Omental fat pad (tissue), 3 donors: ENCODE measurements at regions not wholly inside any gene's neighbourhood (a gene's known extent, or its start where the extent isn't known, plus 50 kb on each side); places are given as distances from the start of the nearest gene placed in this dataset.

Source experiments
- ATAC-seq: fragments of 150-250 bp; one replicate; pipeline ENCODE4 v1.9.1; 2016; ENCODE audit warnings: mild to moderate bottlenecking, moderate library complexity; ENCODE audit not compliant: low FRiP score
- DNase-seq: peaks from one replicate; pipeline ENCODE4 v3.0.0-alpha.2; 2019; ENCODE audit warnings: low spot score
- TF ChIP-seq, protein P1 (sequence below), 3 donors: fragments of 450-650 bp; IDR thresholded peaks; one replicate each; pipeline ENCODE4 v1.5.1; 2016 to 2017; ENCODE audit warnings: antibody characterized with exemption in 3 of 3, mild to moderate bottlenecking in 3 of 3, moderate library complexity in 2 of 3

DNA sequence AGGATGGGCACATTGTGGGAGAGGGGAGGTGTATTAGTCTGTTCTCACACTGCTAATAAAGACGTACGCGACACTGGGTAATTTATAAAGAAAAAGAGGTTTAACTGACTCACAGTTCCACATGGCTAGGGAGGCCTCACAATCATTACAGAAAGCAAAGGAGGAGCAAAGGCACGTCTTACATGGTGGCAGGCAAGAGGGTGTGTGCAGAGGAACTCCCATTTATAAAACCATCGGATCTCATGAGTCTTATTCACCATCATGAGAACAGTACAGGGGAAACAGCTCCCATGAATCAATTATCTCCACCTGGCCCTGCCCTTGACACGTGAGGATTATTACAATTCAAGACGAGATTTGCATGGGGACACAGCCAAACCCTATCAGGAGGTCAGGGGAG, 266.7 kb downstream of the HAUS1 start:
- TF ChIP-seq, protein P1, sequence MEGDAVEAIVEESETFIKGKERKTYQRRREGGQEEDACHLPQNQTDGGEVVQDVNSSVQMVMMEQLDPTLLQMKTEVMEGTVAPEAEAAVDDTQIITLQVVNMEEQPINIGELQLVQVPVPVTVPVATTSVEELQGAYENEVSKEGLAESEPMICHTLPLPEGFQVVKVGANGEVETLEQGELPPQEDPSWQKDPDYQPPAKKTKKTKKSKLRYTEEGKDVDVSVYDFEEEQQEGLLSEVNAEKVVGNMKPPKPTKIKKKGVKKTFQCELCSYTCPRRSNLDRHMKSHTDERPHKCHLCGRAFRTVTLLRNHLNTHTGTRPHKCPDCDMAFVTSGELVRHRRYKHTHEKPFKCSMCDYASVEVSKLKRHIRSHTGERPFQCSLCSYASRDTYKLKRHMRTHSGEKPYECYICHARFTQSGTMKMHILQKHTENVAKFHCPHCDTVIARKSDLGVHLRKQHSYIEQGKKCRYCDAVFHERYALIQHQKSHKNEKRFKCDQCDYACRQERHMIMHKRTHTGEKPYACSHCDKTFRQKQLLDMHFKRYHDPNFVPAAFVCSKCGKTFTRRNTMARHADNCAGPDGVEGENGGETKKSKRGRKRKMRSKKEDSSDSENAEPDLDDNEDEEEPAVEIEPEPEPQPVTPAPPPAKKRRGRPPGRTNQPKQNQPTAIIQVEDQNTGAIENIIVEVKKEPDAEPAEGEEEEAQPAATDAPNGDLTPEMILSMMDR (IDR thresholded peaks at IDR 0.05), result no peak
- DNase-seq (no peak), ATAC-seq (no peak)

DNA sequence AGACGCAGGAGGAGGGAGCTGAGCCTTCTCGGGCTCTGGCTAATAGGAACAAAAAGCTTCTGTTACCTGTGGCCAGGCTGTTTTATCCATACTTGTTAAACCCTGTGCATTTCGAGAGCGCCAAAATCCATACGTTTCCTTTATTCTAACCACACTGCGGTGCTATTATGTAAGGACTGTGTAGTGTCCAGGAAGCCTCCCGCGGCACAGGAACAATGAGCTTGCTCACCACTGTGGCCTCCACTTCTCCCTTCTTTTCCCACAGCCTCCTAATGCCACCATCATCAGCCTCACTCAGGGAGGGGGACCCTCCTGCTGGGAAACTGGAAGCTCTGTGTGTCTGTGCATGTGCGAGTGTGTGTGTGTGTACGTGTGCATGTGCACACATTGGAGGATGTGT, 268.5 kb downstream of the HAUS1 start:
- TF ChIP-seq, protein P1 (IDR thresholded peaks at IDR 0.05), result no peak
- DNase-seq (no peak), ATAC-seq (no peak)

DNA sequence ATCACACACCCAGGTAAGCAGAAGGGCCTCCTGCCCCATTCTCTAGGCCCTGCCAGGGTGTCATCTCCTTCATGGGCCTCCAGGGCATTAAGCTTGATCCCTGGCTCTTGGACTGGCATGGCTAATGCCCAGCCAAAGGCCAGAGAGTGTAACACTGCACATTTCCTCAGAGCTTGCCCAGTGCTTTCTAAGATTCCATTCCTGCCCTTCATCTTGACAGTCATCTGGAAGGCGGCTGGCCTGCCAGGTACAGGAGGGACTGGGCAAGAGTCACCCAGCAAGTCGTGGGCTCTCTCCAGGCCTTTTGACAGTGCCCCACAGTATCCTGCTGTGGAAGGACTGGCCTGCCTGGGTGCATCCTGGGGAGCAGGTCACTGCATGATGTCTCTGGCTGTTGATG, 268.9 kb downstream of the HAUS1 start:
- DNase-seq, result no peak
- TF ChIP-seq, protein P1 (IDR thresholded peaks at IDR 0.05), result no peak
- ATAC-seq, result no peak

DNA sequence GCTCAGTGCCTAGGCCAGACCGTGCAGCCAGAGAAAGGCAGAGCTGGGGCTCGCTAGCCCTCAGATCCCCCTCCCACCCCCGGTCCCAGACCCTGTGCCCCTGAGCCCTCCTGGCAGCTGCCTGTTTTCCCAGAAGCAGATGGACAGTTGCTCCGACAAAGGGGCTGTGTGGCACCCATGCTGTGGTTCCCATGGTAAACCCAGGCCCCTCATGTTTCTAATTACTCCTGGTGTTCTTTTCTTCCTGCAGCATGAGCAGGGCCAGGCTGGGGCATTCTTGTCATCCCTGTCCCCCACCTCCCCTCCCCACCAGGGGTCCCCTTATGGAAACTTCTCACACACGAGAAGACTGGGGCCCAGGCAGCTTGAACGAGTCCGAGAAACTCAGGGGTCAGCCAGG, 269.6 kb downstream of the HAUS1 start:
- no peak for ATAC-seq
- no peak for DNase-seq
- TF ChIP-seq, protein P1 (IDR thresholded peaks at IDR 0.05), result no peak

DNA sequence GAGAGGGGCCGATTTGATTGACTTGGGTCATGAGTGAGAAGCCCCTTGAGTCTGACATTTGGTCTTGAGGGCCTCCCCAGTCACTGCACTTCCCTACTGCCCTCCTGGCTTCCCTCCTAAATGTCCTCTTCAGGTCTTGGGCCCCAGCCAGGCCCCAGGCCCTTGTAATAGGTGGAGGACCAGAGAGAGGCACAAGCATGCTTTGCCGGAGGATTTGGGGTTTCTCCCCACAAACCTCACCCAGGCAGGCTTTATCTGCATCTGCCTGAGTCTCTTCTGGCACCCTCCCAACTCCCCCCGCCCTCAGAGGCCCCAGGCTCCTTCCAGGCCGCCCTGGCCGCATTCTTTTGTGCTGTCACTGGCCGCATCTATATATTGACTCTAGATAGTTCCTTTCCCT, 270.7 kb downstream of the HAUS1 start:
- DNase-seq, result no peak
- TF ChIP-seq, protein P1 (IDR thresholded peaks at IDR 0.05), result no peak
- ATAC-seq, result no peak

DNA sequence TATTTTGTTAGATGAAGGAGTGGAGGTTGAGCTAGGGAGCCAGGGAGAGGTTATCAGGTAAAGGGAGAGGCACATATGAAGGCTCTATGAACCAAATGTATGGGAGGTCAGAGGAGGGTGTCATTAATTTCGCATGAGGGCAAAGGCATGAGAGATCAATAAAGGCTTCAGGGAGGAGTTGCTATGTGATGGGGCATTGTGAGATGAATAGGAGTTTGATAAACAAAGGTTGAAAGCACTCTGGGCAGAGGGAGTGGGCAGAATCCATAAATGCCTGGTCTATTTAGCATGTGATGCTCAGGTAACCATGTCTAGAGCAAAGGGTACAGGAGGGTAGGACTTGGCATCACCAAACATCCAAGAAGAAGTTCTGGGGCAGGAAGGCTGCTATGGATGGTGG, 273.4 kb downstream of the HAUS1 start:
- no peak for DNase-seq
- TF ChIP-seq, protein P1 (IDR thresholded peaks at IDR 0.05), result no peak
- no peak for ATAC-seq

DNA sequence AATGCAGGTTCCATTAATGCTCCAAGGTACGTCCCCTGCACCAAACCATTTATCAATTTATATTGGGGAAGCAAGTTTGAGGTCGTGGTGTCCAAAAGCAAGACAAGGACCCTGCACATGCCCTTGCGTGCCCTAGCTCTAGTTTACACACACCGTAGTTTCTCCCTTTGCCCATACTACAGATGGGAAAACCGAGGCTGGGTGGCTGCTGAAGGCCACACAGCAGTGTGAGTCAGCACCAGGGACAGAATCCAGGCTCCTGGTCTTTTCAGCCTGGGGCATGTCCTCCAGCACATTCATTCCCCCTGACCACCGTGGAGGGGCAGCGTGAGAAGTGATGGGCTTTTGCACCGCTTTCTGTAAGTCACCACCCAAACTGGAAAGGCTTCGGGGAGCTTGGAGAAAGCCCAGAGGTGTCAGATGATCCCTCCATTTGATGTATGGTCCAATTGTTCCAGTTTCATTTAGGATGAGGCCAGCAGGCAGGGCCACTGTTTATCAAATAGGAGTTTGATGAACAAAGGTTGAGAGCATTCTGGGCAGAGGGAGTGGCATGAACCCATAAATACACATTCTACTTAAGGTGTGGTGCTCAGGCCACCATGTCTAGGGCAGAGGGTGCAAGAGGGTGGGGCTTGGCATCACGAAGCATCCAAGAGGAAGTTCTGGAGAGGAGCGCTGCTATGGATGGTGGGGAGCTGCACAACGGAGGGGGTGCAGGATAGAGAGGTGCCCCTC, 274.1 kb downstream of the HAUS1 start:
- ATAC-seq (no peak), DNase-seq (no peak)
- TF ChIP-seq, protein P1 (IDR thresholded peaks at IDR 0.05), result no peak
